NCI-H1930 (cell line): ENCODE measurements at regions not wholly inside any gene's neighbourhood (a gene's known extent, or its start where the extent isn't known, plus 50 kb on each side); places are given as distances from the start of the nearest gene placed in this dataset.

Experiments
- DNase-seq, 2 experiments: peaks; one replicate each; lab custom pipeline; 2025; lab: John Stamatoyannopoulos, UW

GRCh38 chr20:22791396-22791795, 207.0 kb upstream of the FOXA2 start:
- no peak for DNase-seq

- DNase-seq = no peak
These were observed 207.6 kb upstream of the FOXA2 start for GRCh38 chr20:22791877-22792525.

- no peak for DNase-seq
These were observed 209.8 kb upstream of the FOXA2 start for GRCh38 chr20:22794200-22794599.

- no peak for DNase-seq
These were observed 211.1 kb upstream of the FOXA2 start for GRCh38 chr20:22795433-22795832.

GRCh38 chr20:22795871-22796270, 211.5 kb upstream of the FOXA2 start:
- DNase-seq = no peak

GRCh38 chr20:22796469-22797077, 212.2 kb upstream of the FOXA2 start:
- no peak for DNase-seq

GRCh38 chr20:22797103-22797502, 212.7 kb upstream of the FOXA2 start:
- no peak for DNase-seq

GRCh38 chr20:22799687-22800086, 215.3 kb upstream of the FOXA2 start:
- DNase-seq = no peak

- no peak for DNase-seq
These were observed 215.8 kb upstream of the FOXA2 start for GRCh38 chr20:22800129-22800528.

GRCh38 chr20:22801528-22801927, 217.2 kb upstream of the FOXA2 start:
- DNase-seq = no peak

GRCh38 chr20:22802296-22802695, 217.9 kb upstream of the FOXA2 start:
- DNase-seq = no peak

- DNase-seq = no peak
These were observed 220.8 kb upstream of the FOXA2 start for GRCh38 chr20:22805219-22805618.

- no peak for DNase-seq
These were observed 221.6 kb upstream of the FOXA2 start for GRCh38 chr20:22805996-22806395.

GRCh38 chr20:22807045-22807444, 222.7 kb upstream of the FOXA2 start:
- DNase-seq = no peak

GRCh38 chr20:22807646-22808244, 223.4 kb upstream of the FOXA2 start:
- DNase-seq = no peak

- no peak for DNase-seq
These were observed 224.3 kb upstream of the FOXA2 start for GRCh38 chr20:22808628-22809027.

GRCh38 chr20:22810030-22810429, 225.1 kb upstream of the SSTR4 start:
- DNase-seq = no peak

GRCh38 chr20:22810626-22811569, 224.2 kb upstream of the SSTR4 start:
- DNase-seq = no peak

- no peak for DNase-seq
These were observed 220.5 kb upstream of the SSTR4 start for GRCh38 chr20:22814471-22815205.

GRCh38 chr20:22815206-22815551, 219.9 kb upstream of the SSTR4 start:
- no peak for DNase-seq

- peak in 1 of 2 experiments; percentile 5 for DNase-seq
These were observed 219.4 kb upstream of the SSTR4 start for GRCh38 chr20:22815603-22816315.
